ENCODE measurements at regions not wholly inside any gene's neighbourhood (a gene's known extent, or its start where the extent isn't known, plus 50 kb on each side); places are given as distances from the start of the nearest gene placed in this dataset.

- H3K27me3 ChIP-seq (ENCODE audit: control insufficient read depth in 2 of 2, insufficient read depth in 1 of 2, low read length in 1 of 2): no peaks in the 10 kb centered on the region
- no peak for DNase-seq (ENCODE audit: low read depth in 6 of 9, low spot score in 9 of 9)
- no peaks in the 10 kb centered on the region for H3K36me3 ChIP-seq (ENCODE audit: control insufficient read depth in 2 of 2, insufficient read depth in 2 of 2, low read length in 1 of 2)
- no peak overlapping the region for H3K27ac ChIP-seq (ENCODE audit: low read depth in 1 of 2, low read length in 1 of 2)
- no peaks in the 10 kb centered on the region for H3K9me3 ChIP-seq (ENCODE audit: control insufficient read depth in 2 of 2, insufficient read depth in 1 of 2, low read length in 1 of 2)
- H3K4me1 ChIP-seq (ENCODE audit: control insufficient read depth in 2 of 2, insufficient read depth in 2 of 2, low read length in 2 of 2): peaks cover 2 to 6% of the 10 kb centered on the region in 2 donors
- 82% methylated on average over 4 of the region's 4 CpGs for WGBS
- no peak overlapping the region for H3K4me3 ChIP-seq (ENCODE audit: low read length in 2 of 2)
These were observed 138.4 kb downstream of the FAM43A start for GRCh38 chr3:194824100-194824499.

DNA sequence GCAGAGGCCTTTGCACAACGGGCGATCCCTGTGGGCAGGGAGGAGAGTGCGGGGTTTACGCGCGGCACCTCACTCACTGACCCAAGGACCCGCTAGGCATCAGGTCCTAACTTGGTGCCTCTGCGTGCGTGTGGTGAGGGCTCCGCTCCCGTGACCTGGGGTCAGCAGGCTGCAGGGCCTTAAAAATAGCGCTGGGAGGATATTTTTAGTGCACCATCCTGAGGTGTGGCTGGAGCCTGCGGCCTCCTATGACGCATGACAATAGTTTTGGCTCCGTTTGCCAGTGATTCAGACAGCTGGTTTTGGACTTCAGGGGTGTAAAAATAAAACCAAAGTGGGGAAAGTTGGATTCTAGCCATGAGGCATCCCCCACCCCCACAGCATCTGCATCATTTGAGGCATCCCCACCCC, 139.0 kb downstream of the FAM43A start:
- no peak for DNase-seq (ENCODE audit: low read depth in 6 of 9, low spot score in 9 of 9)
- no peak overlapping the region for H3K27ac ChIP-seq (ENCODE audit: low read depth in 1 of 2, low read length in 1 of 2)
- peaks cover 2 to 6% of the 10 kb centered on the region in 2 donors for H3K4me1 ChIP-seq (ENCODE audit: control insufficient read depth in 2 of 2, insufficient read depth in 2 of 2, low read length in 2 of 2)
- 92% methylated on average over 15 of the region's 15 CpGs for WGBS
- no peaks in the 10 kb centered on the region for H3K36me3 ChIP-seq (ENCODE audit: control insufficient read depth in 2 of 2, insufficient read depth in 2 of 2, low read length in 1 of 2)
- no peaks in the 10 kb centered on the region for H3K9me3 ChIP-seq (ENCODE audit: control insufficient read depth in 2 of 2, insufficient read depth in 1 of 2, low read length in 1 of 2)
- no peak overlapping the region for H3K4me3 ChIP-seq (ENCODE audit: low read length in 2 of 2)
- no peaks in the 10 kb centered on the region for H3K27me3 ChIP-seq (ENCODE audit: control insufficient read depth in 2 of 2, insufficient read depth in 1 of 2, low read length in 1 of 2)

DNA sequence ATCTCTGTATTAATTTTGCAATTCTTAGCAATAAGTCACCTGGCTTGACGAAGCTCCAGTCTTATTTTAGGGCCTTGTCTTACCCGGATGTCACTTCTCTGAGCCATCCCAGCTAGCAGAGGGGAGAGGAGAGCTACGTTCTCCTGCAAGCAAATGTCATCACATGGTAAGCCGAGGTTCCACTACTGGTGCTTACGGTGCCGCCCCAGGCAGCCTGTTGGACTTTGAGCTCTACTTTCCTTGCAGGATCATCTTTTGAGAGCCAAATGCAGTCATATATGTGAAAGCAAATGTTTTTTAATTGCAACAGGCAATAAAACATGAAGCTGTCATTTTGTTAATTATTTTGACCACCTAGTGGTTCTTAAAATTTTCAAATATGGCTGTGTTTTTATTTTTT, 140.9 kb downstream of the FAM43A start:
- no peak for DNase-seq (ENCODE audit: low read depth in 6 of 9, low spot score in 9 of 9)
- Histone ChIP-seq H3K4me3 (ENCODE audit: low read length in 2 of 2) (no peak overlapping the region), H3K4me1 (ENCODE audit: control insufficient read depth in 2 of 2, insufficient read depth in 2 of 2, low read length in 2 of 2) (peaks cover 2 to 6% of the 10 kb centered on the region in 2 donors), H3K27ac (ENCODE audit: low read depth in 1 of 2, low read length in 1 of 2) (no peak overlapping the region), H3K36me3 (ENCODE audit: control insufficient read depth in 2 of 2, insufficient read depth in 2 of 2, low read length in 1 of 2) (no peaks in the 10 kb centered on the region), H3K9me3 (ENCODE audit: control insufficient read depth in 2 of 2, insufficient read depth in 1 of 2, low read length in 1 of 2) (no peaks in the 10 kb centered on the region), H3K27me3 (ENCODE audit: control insufficient read depth in 2 of 2, insufficient read depth in 1 of 2, low read length in 1 of 2) (no peaks in the 10 kb centered on the region)
- 97% methylated on average over 6 of the region's 6 CpGs for WGBS

GRCh38 chr3:194827486-194827885, 141.8 kb downstream of the FAM43A start:
- Histone ChIP-seq H3K4me3 (ENCODE audit: low read length in 2 of 2) (no peak overlapping the region), H3K27ac (ENCODE audit: low read depth in 1 of 2, low read length in 1 of 2) (no peak overlapping the region), H3K4me1 (ENCODE audit: control insufficient read depth in 2 of 2, insufficient read depth in 2 of 2, low read length in 2 of 2) (peaks cover 2 to 6% of the 10 kb centered on the region in 2 donors), H3K9me3 (ENCODE audit: control insufficient read depth in 2 of 2, insufficient read depth in 1 of 2, low read length in 1 of 2) (no peaks in the 10 kb centered on the region), H3K36me3 (ENCODE audit: control insufficient read depth in 2 of 2, insufficient read depth in 2 of 2, low read length in 1 of 2) (no peaks in the 10 kb centered on the region), H3K27me3 (ENCODE audit: control insufficient read depth in 2 of 2, insufficient read depth in 1 of 2, low read length in 1 of 2) (no peaks in the 10 kb centered on the region)
- no peak for DNase-seq (ENCODE audit: low read depth in 6 of 9, low spot score in 9 of 9)
- WGBS: 94% methylated on average over 1 of the region's 1 CpG

GRCh38 chr3:194828116-194828515, 142.4 kb downstream of the FAM43A start:
- Histone ChIP-seq H3K4me1 (ENCODE audit: control insufficient read depth in 2 of 2, insufficient read depth in 2 of 2, low read length in 2 of 2) (peaks cover 2 to 6% of the 10 kb centered on the region in 2 donors), H3K27ac (ENCODE audit: low read depth in 1 of 2, low read length in 1 of 2) (no peak overlapping the region), H3K36me3 (ENCODE audit: control insufficient read depth in 2 of 2, insufficient read depth in 2 of 2, low read length in 1 of 2) (no peaks in the 10 kb centered on the region), H3K4me3 (ENCODE audit: low read length in 2 of 2) (no peak overlapping the region), H3K9me3 (ENCODE audit: control insufficient read depth in 2 of 2, insufficient read depth in 1 of 2, low read length in 1 of 2) (no peaks in the 10 kb centered on the region), H3K27me3 (ENCODE audit: control insufficient read depth in 2 of 2, insufficient read depth in 1 of 2, low read length in 1 of 2) (no peaks in the 10 kb centered on the region)
- no peak for DNase-seq (ENCODE audit: low read depth in 6 of 9, low spot score in 9 of 9)
- WGBS: 95% methylated on average over 6 of the region's 6 CpGs

DNA sequence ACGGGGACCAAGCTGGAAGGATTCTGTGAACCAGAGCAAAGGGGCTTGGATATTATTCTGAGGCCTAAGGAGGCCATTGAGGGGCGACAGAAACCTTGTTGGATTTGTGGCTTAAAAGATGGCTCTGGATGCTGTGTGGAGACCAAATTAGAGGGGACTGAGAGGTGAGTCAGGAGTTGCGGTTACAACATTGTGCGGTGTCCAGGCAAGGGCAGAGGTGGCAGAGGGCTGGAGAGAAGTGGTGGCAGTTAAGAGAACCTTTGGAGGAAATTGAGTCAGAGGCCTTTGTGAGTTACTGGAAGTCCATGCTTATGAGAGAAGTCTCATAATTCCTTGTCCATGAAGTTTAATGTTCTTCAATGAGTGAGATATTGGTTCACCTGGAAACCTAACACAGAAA, 143.2 kb downstream of the FAM43A start:
- H3K4me3 ChIP-seq (ENCODE audit: low read length in 2 of 2): no peak overlapping the region
- no peak for DNase-seq (ENCODE audit: low read depth in 6 of 9, low spot score in 9 of 9)
- WGBS: 99% methylated on average over 4 of the region's 4 CpGs
- no peaks in the 10 kb centered on the region for H3K36me3 ChIP-seq (ENCODE audit: control insufficient read depth in 2 of 2, insufficient read depth in 2 of 2, low read length in 1 of 2)
- H3K9me3 ChIP-seq (ENCODE audit: control insufficient read depth in 2 of 2, insufficient read depth in 1 of 2, low read length in 1 of 2): no peaks in the 10 kb centered on the region
- H3K4me1 ChIP-seq (ENCODE audit: control insufficient read depth in 2 of 2, insufficient read depth in 2 of 2, low read length in 2 of 2): no peaks in the 10 kb centered on the region
- no peak overlapping the region for H3K27ac ChIP-seq (ENCODE audit: low read depth in 1 of 2, low read length in 1 of 2)
- no peaks in the 10 kb centered on the region for H3K27me3 ChIP-seq (ENCODE audit: control insufficient read depth in 2 of 2, insufficient read depth in 1 of 2, low read length in 1 of 2)

GRCh38 chr3:194830401-194830800, 144.7 kb downstream of the FAM43A start:
- Histone ChIP-seq H3K4me3 (ENCODE audit: low read length in 2 of 2) (no peak overlapping the region), H3K9me3 (ENCODE audit: control insufficient read depth in 2 of 2, insufficient read depth in 1 of 2, low read length in 1 of 2) (no peaks in the 10 kb centered on the region), H3K36me3 (ENCODE audit: control insufficient read depth in 2 of 2, insufficient read depth in 2 of 2, low read length in 1 of 2) (no peaks in the 10 kb centered on the region), H3K4me1 (ENCODE audit: control insufficient read depth in 2 of 2, insufficient read depth in 2 of 2, low read length in 2 of 2) (no peaks in the 10 kb centered on the region), H3K27me3 (ENCODE audit: control insufficient read depth in 2 of 2, insufficient read depth in 1 of 2, low read length in 1 of 2) (no peaks in the 10 kb centered on the region), H3K27ac (ENCODE audit: low read depth in 1 of 2, low read length in 1 of 2) (no peak overlapping the region)
- WGBS: 76% methylated on average over 6 of the region's 6 CpGs
- DNase-seq (ENCODE audit: low read depth in 6 of 9, low spot score in 9 of 9): no peak

DNA sequence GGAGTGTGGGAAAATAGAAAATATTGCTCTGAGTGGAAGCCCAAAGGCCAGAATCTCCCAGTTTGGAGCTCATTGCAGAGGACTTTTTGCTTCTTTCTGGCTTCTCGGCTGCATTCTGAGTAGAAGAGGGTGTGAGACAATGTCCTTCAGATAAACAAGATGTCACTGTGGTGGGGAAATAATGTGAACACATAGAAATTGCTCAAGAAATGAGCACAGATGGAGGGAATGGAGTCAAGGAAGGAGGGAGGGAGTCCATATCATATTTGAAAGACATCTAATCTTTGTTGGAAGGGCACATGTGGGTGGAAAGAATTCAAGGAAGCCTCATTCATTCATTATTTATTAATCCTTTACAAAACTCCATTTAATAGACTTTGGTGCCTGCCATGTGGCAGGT, 145.3 kb downstream of the FAM43A start:
- WGBS: 98% methylated on average over 1 of the region's 1 CpG
- no peak overlapping the region for H3K27ac ChIP-seq (ENCODE audit: low read depth in 1 of 2, low read length in 1 of 2)

DNA sequence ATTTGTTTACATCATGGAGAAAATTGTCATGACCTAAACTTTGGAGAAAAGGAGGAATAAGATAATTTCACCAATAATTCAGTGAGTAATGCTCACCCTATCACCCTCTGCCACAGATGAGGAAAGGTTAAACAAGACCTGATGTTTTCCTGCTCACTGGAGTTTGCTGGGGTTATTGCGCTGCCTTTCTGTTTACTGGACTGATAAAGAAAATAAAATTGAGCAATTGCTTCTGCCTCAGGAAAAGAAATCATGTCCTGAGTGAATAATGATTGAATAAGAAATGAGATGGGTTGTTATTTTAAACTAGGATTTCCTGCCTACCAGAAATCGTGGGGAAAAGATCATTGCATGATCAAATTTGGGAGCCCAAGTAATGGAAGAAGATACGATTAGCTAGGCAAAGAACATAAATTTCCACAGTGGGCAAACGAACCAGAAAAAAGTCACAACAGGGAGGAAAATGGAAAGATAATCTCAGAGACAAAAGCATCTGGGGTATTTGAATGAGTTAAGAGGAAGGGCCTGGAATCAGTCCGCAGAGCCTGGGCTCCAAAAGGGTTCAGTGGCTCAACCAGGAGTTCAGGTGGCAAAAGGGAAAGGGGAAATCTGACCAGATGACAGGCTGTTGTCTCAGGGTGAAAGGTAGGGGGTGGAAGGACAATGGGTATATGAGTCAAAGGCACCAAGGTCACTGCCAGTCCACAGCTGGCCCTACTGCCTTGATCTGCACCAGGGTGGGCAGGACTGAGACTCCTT, 146.8 kb downstream of the FAM43A start:
- H3K9me3 ChIP-seq (ENCODE audit: control insufficient read depth in 2 of 2, insufficient read depth in 1 of 2, low read length in 1 of 2): no peaks in the 10 kb centered on the region
- H3K36me3 ChIP-seq (ENCODE audit: control insufficient read depth in 2 of 2, insufficient read depth in 2 of 2, low read length in 1 of 2): no peaks in the 10 kb centered on the region
- WGBS: 96% methylated on average over 5 of the region's 5 CpGs
- H3K27ac ChIP-seq (ENCODE audit: low read depth in 1 of 2, low read length in 1 of 2): no peak overlapping the region
- H3K27me3 ChIP-seq (ENCODE audit: control insufficient read depth in 2 of 2, insufficient read depth in 1 of 2, low read length in 1 of 2): no peaks in the 10 kb centered on the region
- DNase-seq (ENCODE audit: low read depth in 6 of 9, low spot score in 9 of 9): no peak
- no peak overlapping the region for H3K4me3 ChIP-seq (ENCODE audit: low read length in 2 of 2)
- H3K4me1 ChIP-seq (ENCODE audit: control insufficient read depth in 2 of 2, insufficient read depth in 2 of 2, low read length in 2 of 2): no peaks in the 10 kb centered on the region

More for the DNA sequence above, 145.3 kb downstream of the FAM43A start:
- no peaks in the 10 kb centered on the region for H3K27me3 ChIP-seq (ENCODE audit: control insufficient read depth in 2 of 2, insufficient read depth in 1 of 2, low read length in 1 of 2)
- no peak overlapping the region for H3K4me3 ChIP-seq (ENCODE audit: low read length in 2 of 2)
- no peaks in the 10 kb centered on the region for H3K9me3 ChIP-seq (ENCODE audit: control insufficient read depth in 2 of 2, insufficient read depth in 1 of 2, low read length in 1 of 2)
- no peaks in the 10 kb centered on the region for H3K36me3 ChIP-seq (ENCODE audit: control insufficient read depth in 2 of 2, insufficient read depth in 2 of 2, low read length in 1 of 2)
- no peak for DNase-seq (ENCODE audit: low read depth in 6 of 9, low spot score in 9 of 9)
- no peaks in the 10 kb centered on the region for H3K4me1 ChIP-seq (ENCODE audit: control insufficient read depth in 2 of 2, insufficient read depth in 2 of 2, low read length in 2 of 2)

All from thymus (tissue), 11 donors.